HepG2 (cell line): ENCODE measurements at regions not wholly inside any gene's neighbourhood (a gene's known extent, or its start where the extent isn't known, plus 50 kb on each side); places are given as distances from the start of the nearest gene placed in this dataset.

Experiments used
- ATAC-seq: fragments of 200-7000 bp; cut with Tn5 transposase; 3 replicates; pipeline ENCODE4 v1.9.1; 2020; ENCODE audit warnings: mild to moderate bottlenecking, moderate library complexity
- BruUV-seq: library from RNA; stranded (reverse); fragments of 400-500 nt; replicated peaks from 2 replicates; lab custom pipeline; 2021; lab: Mats Ljungman, UMichigan
- CTCF ChIA-PET: fragments of 300-600 bp; formaldehyde crosslinking; extraction: SDS; loops from one replicate; lab custom pipeline; 2021; ENCODE audit warnings: low total read pairs, inconsistent platforms, low intra/inter-chr PET ratio; lab: Yijun Ruan, JAX
- POLR2A ChIA-PET: fragments of 350-600 bp; sonication (Branson Sonifier 250); formaldehyde crosslinking; loops from one replicate; lab custom pipeline; 2020; ENCODE audit warnings: antibody characterized with exemption, inconsistent platforms; lab: Yijun Ruan, JAX
- DNase-seq: peaks from one replicate; pipeline ENCODE4 v3.0.0-alpha.2; 2015; ENCODE audit warnings: low spot score
- FAIRE-seq: peaks from 3 replicates; lab custom pipeline; 2011; peaks lifted over from hg19 to GRCh38; lab: Jason Lieb, UNC
- H2AFZ ChIP-seq: one replicate; pipeline ENCODE4 v1.6.1; 2011; ENCODE audit warnings: low read length, inconsistent platforms
- H3K27ac ChIP-seq: fragments of 300-600 bp; 3 replicates; pipeline ENCODE4 v1.8.0; 2011; ENCODE audit warnings: mixed run types, mild to moderate bottlenecking, mixed read lengths, low read length, inconsistent platforms; ENCODE audit not compliant: insufficient read depth; ENCODE audit errors: extremely low read length
- H3K27me3 ChIP-seq, 2 experiments: fragments of 200-600 bp in 1 of 2; 2 replicates in 1 of 2; 3 replicates in 1 of 2; pipeline versions ENCODE4 v1.6.0 to v1.8.0; 2011; ENCODE audit warnings: low read length in 2 of 2, mild to moderate bottlenecking in 2 of 2, moderate library complexity in 2 of 2, inconsistent platforms in 1 of 2; ENCODE audit not compliant: insufficient read depth in 2 of 2, control insufficient read depth in 1 of 2
- H3K36me3 ChIP-seq, 2 experiments: fragments of 200-600 bp in 1 of 2; replicated peaks in 1 of 2; 2 replicates in 1 of 2; 3 replicates in 1 of 2; pipeline versions ENCODE4 v1.5.1 to v1.8.0; 2011; ENCODE audit warnings: low read length in 2 of 2, inconsistent platforms in 1 of 2; ENCODE audit not compliant: insufficient read depth in 2 of 2, control insufficient read depth in 1 of 2
- H3K4me1 ChIP-seq: 2 replicates; pipeline ENCODE4 v1.5.1; 2012; ENCODE audit warnings: low read length, inconsistent platforms; ENCODE audit not compliant: insufficient read depth
- H3K4me2 ChIP-seq: 2 replicates; pipeline ENCODE4 v1.6.0; 2011; ENCODE audit warnings: low read depth, low read length, inconsistent platforms
- H3K4me3 ChIP-seq, 3 experiments: fragments of 200-600 bp in 1 of 3; sonication (generic), shearing (Covaris generic) in 1 of 3; replicated peaks in 1 of 3; 2 replicates each; pipeline ENCODE4 v1.5.1; 2011 to 2016; ENCODE audit warnings: low read length in 3 of 3, inconsistent platforms in 2 of 3, low read depth in 2 of 3, mild to moderate bottlenecking in 2 of 3, control low read depth in 1 of 3, mixed read lengths in 1 of 3; ENCODE audit not compliant: insufficient read depth in 1 of 3
- H3K79me2 ChIP-seq: one replicate; pipeline ENCODE4 v1.6.1; 2011; ENCODE audit warnings: low read length, inconsistent platforms; ENCODE audit not compliant: insufficient read depth
- H3K9ac ChIP-seq: 2 replicates; pipeline ENCODE4 v1.6.0; 2011; ENCODE audit warnings: mild to moderate bottlenecking, low read depth, low read length, inconsistent platforms; ENCODE audit not compliant: insufficient read depth
- H3K9me3 ChIP-seq: 2 replicates; pipeline ENCODE4 v1.5.1; 2012; ENCODE audit warnings: mild to moderate bottlenecking, low read length
- H4K20me1 ChIP-seq: 2 replicates; pipeline ENCODE4 v1.6.0; 2011; ENCODE audit warnings: inconsistent platforms, mild to moderate bottlenecking, low read length, moderate library complexity; ENCODE audit not compliant: insufficient read depth
- ATF7 ChIP-seq, 2 experiments: fragments of 450-650 bp in 1 of 2; sonication (generic) in 1 of 2; formaldehyde crosslinking in 1 of 2; IDR thresholded peaks; 2 replicates each; pipeline versions ENCODE4 v1.4.0 to v1.6.1; 2016 to 2020; ENCODE audit warnings: antibody characterized with exemption in 1 of 2, mild to moderate bottlenecking in 1 of 2, missing genetic modification reagents in 1 of 2
- CAMTA2 ChIP-seq: sonication (generic); formaldehyde crosslinking; IDR thresholded peaks from 2 replicates; pipeline ENCODE4 v1.4.0; 2020; ENCODE audit warnings: mild to moderate bottlenecking, missing genetic modification reagents, borderline replicate concordance
- CREB1 ChIP-seq, 2 experiments: fragments of 450-650 bp in 1 of 2; IDR thresholded peaks; 2 replicates each; pipeline ENCODE4 v1.6.1; 2016 to 2017; ENCODE audit warnings: control low read depth in 1 of 2, mild to moderate bottlenecking in 1 of 2, missing compliant biosample characterization in 1 of 2, missing genetic modification characterization in 1 of 2
- FOSL1 ChIP-seq: sonication (generic); formaldehyde crosslinking; IDR thresholded peaks from 2 replicates; pipeline ENCODE4 v1.9.0; 2021; ENCODE audit warnings: missing genetic modification reagents, borderline replicate concordance
- WGBS: methylation state at CpG from one replicate; pipeline ENCODE4 v1.1.6; 2017; ENCODE audit warnings: low lambda C conversion rate; 5-methylcytosine and 5-hydroxymethylcytosine counted together
- in situ Hi-C: cut with HindIII; loops from 2 replicates; pipeline ENCODE4 v1.10.0; 2017; ENCODE audit warnings: low pct_unique_long_range_greater_than_20kb; ENCODE audit not compliant: extremely low pct_ligation_motif_present
- intact Hi-C: fragments of 100-400 bp; cut with micrococcal nuclease; formaldehyde crosslinking; loops from one replicate; pipeline ENCODE4 v1.10.0; 2022; ENCODE audit not compliant: unreplicated experiment

- Histone ChIP-seq H3K27ac (no peak overlapping the region), H3K4me1 (no peaks in the 10 kb centered on the region), H3K79me2 (no peaks in the 10 kb centered on the region), H3K9ac (no peak overlapping the region), H2AFZ (no peak overlapping the region), H4K20me1 (no peaks in the 10 kb centered on the region), H3K4me2 (no peak overlapping the region), H3K9me3 (peaks cover 64% of the 10 kb centered on the region), H3K4me3 (no peak overlapping the region), H3K27me3 (no peaks in the 10 kb centered on the region), H3K36me3 (no peaks in the 10 kb centered on the region)
- TF ChIP-seq ATF7 (IDR thresholded peaks at IDR 0.05) (peak; percentile 60), ATF7 (CRISPR knock-in tag; IDR thresholded peaks at IDR 0.05) (no peak), CAMTA2 (CRISPR knock-in tag) (no peak)
- ChIA-PET CTCF (no interaction called here), POLR2A (no interaction called here)
- no TSS peak for BruUV-seq
- intact Hi-C loops: no loop called here
- DNase-seq (no peak), ATAC-seq (no peak), FAIRE-seq (no peak)
- in situ Hi-C loops: no loop called here
- 35% methylated on average over 3 of the region's 3 CpGs for WGBS
Observed at GRCh38 chr1:82445132-82445531, 644.4 kb downstream of the ADGRL2 start.

GRCh38 chr1:82441402-82441801 lies 640.7 kb downstream of the ADGRL2 start:
- intact Hi-C loops: no loop called here
- FAIRE-seq (no peak), DNase-seq (no peak), ATAC-seq (no peak)
- ChIA-PET CTCF (no interaction called here), POLR2A (no interaction called here)
- Histone ChIP-seq H3K9me3 (peaks cover 60% of the 10 kb centered on the region), H3K4me1 (no peaks in the 10 kb centered on the region), H3K27ac (no peak overlapping the region), H3K27me3 (no peaks in the 10 kb centered on the region), H3K4me2 (no peak overlapping the region), H3K36me3 (no peaks in the 10 kb centered on the region), H3K4me3 (no peak overlapping the region), H2AFZ (no peak overlapping the region), H3K9ac (no peak overlapping the region), H4K20me1 (no peaks in the 10 kb centered on the region), H3K79me2 (no peaks in the 10 kb centered on the region)
- BruUV-seq: no TSS peak
- WGBS: 3% methylated on average over 4 of the region's 4 CpGs
- TF ChIP-seq CREB1 (IDR thresholded peaks at IDR 0.05) (0 out of 2 replicates have a peak, but pooled peaks have one; percentile 12), CREB1 (CRISPR knock-in tag; IDR thresholded peaks at IDR 0.05) (no peak), FOSL1 (no peak)
- in situ Hi-C loops: no loop called here
